IMR-90 (cell line): ENCODE measurements at regions not wholly inside any gene's neighbourhood (a gene's known extent, or its start where the extent isn't known, plus 50 kb on each side); places are given as distances from the start of the nearest gene placed in this dataset.
"Not testable (repeated sequence)": the region's sequence is repeated elsewhere in the genome, so short reads cannot be mapped to it uniquely, and the experiment has no call there.

Experiments
- ATAC-seq: fragments of 200-7000 bp; cut with Tn5 transposase; 2 replicates; pipeline ENCODE4 v1.9.1; 2020; ENCODE audit warnings: low read depth, mild to moderate bottlenecking, moderate library complexity
- BruUV-seq: library from RNA; stranded (reverse); fragments of 400-500 nt; replicated peaks from 2 replicates; lab custom pipeline; 2021; lab: Mats Ljungman, UMichigan
- CTCF ChIA-PET: fragments of 300-600 bp; formaldehyde crosslinking; extraction: SDS; loops from one replicate; lab custom pipeline; 2021; ENCODE audit warnings: antibody characterized with exemption; lab: Yijun Ruan, JAX
- POLR2A ChIA-PET: fragments of 300-600 bp; sonication (Branson Sonifier 250); formaldehyde crosslinking; loops from one replicate; lab custom pipeline; 2022; ENCODE audit warnings: antibody characterized with exemption; ENCODE audit not compliant: unreplicated experiment; lab: Charles Lee
- DNase-seq: peaks from one replicate; pipeline ENCODE4 v3.0.0; 2013
- H2AFZ ChIP-seq: replicated peaks from 2 replicates; pipeline ENCODE3; 2013; ENCODE audit warnings: low read length, mild to moderate bottlenecking; ENCODE audit not compliant: poor library complexity
- H2AK5ac ChIP-seq: 2 replicates; pipeline ENCODE4 v1.6.1; 2013; ENCODE audit warnings: low read depth, low read length, inconsistent platforms
- H2AK9ac ChIP-seq: replicated peaks from 2 replicates; pipeline ENCODE3; 2013; ENCODE audit warnings: mild to moderate bottlenecking, low read depth, low read length, moderate library complexity; ENCODE audit not compliant: poor library complexity
- H2BK120ac ChIP-seq: 2 replicates; pipeline ENCODE4 v1.6.1; 2013; ENCODE audit warnings: low read depth, low read length, inconsistent platforms
- H2BK15ac ChIP-seq: 3 replicates; pipeline ENCODE4 v1.6.1; 2013; ENCODE audit warnings: low read depth, low read length, inconsistent platforms
- H2BK20ac ChIP-seq: 2 replicates; pipeline ENCODE4 v1.6.1; 2013; ENCODE audit warnings: low read depth, mild to moderate bottlenecking, inconsistent platforms, low read length, moderate library complexity
- H2BK5ac ChIP-seq: 2 replicates; pipeline ENCODE4 v1.6.1; 2013; ENCODE audit warnings: mild to moderate bottlenecking, low read depth, low read length, inconsistent platforms; ENCODE audit not compliant: poor library complexity, severe bottlenecking
- H3K14ac ChIP-seq: replicated peaks from 2 replicates; pipeline ENCODE4 v1.6.1; 2013; ENCODE audit warnings: low read depth, low read length, inconsistent platforms
- H3K18ac ChIP-seq: 2 replicates; pipeline ENCODE4 v1.6.1; 2013; ENCODE audit warnings: low read depth, low read length, control low read depth
- H3K23ac ChIP-seq: 2 replicates; pipeline ENCODE4 v1.6.1; 2013; ENCODE audit warnings: low read depth, low read length, inconsistent platforms
- H3K27ac ChIP-seq: 2 replicates; pipeline ENCODE4 v1.5.1; 2013; ENCODE audit warnings: mild to moderate bottlenecking, control low read depth, low read length; ENCODE audit not compliant: insufficient read depth
- H3K27me3 ChIP-seq: 2 replicates; pipeline ENCODE4 v1.6.1; 2013; ENCODE audit warnings: low read length; ENCODE audit not compliant: control insufficient read depth, insufficient read depth
- H3K36me3 ChIP-seq: 2 replicates; pipeline ENCODE4 v1.6.1; 2013; ENCODE audit warnings: low read length, mixed read lengths; ENCODE audit not compliant: control insufficient read depth, insufficient read depth
- H3K4ac ChIP-seq: 2 replicates; pipeline ENCODE4 v1.6.1; 2013; ENCODE audit warnings: low read depth, low read length, inconsistent platforms
- H3K4me1 ChIP-seq: 2 replicates; pipeline ENCODE4 v1.6.1; 2013; ENCODE audit warnings: low read length, mixed read lengths; ENCODE audit not compliant: control insufficient read depth, insufficient read depth
- H3K4me2 ChIP-seq: 2 replicates; pipeline ENCODE4 v1.6.1; 2013; ENCODE audit warnings: low read depth, mild to moderate bottlenecking, control low read depth, low read length, moderate library complexity
- H3K4me3 ChIP-seq: 2 replicates; pipeline ENCODE4 v1.5.1; 2013; ENCODE audit warnings: low read depth, mild to moderate bottlenecking, control low read depth, low read length, moderate library complexity; ENCODE audit not compliant: insufficient read depth
- H3K56ac ChIP-seq: 2 replicates; pipeline ENCODE4 v1.6.1; 2013; ENCODE audit warnings: low read length, inconsistent platforms; ENCODE audit not compliant: insufficient read depth; ENCODE audit errors: extremely low read depth
- H3K79me1 ChIP-seq, 2 experiments: 2 replicates each; pipeline ENCODE4 v1.6.1; 2013; ENCODE audit warnings: low read length in 2 of 2, inconsistent platforms in 1 of 2, low read depth in 1 of 2
- H3K9ac ChIP-seq: 2 replicates; pipeline ENCODE4 v1.6.1; 2013; ENCODE audit warnings: low read depth, low read length, control low read depth
- H3K9me1 ChIP-seq: 2 replicates; pipeline ENCODE4 v1.6.1; 2013; ENCODE audit warnings: low read length, inconsistent platforms; ENCODE audit not compliant: insufficient read depth
- H3K9me3 ChIP-seq: 2 replicates; pipeline ENCODE4 v1.6.1; 2013; ENCODE audit warnings: low read length; ENCODE audit not compliant: control insufficient read depth, insufficient read depth
- H4K20me1 ChIP-seq: 2 replicates; pipeline ENCODE4 v1.6.1; 2013; ENCODE audit warnings: low read length, inconsistent platforms; ENCODE audit not compliant: insufficient read depth
- H4K5ac ChIP-seq: 2 replicates; pipeline ENCODE4 v1.6.1; 2013; ENCODE audit warnings: mild to moderate bottlenecking, low read depth, low read length, control low read depth
- H4K8ac ChIP-seq, 2 experiments: 2 replicates each; pipeline ENCODE4 v1.6.1; 2013; ENCODE audit warnings: low read depth in 2 of 2, low read length in 2 of 2, control low read depth in 1 of 2, inconsistent platforms in 1 of 2
- H4K91ac ChIP-seq: 2 replicates; pipeline ENCODE4 v1.6.1; 2013; ENCODE audit warnings: low read depth, low read length, inconsistent platforms; ENCODE audit not compliant: insufficient read depth
- BHLHE40 ChIP-seq: fragments of 150-350 bp; IDR thresholded peaks from 2 replicates; pipeline ENCODE4 v1.6.1; 2016; ENCODE audit warnings: mild to moderate bottlenecking, low read depth, low read length
- WGBS, 2 experiments: methylation state at CpG; one replicate each; pipeline versions ENCODE4 v1.1.5 to v1.1.7; 2013; ENCODE audit warnings: missing lambda C conversion rate in 2 of 2; ENCODE audit not compliant: insufficient read length in 1 of 2; ENCODE audit errors: extremely low coverage in 2 of 2; 5-methylcytosine and 5-hydroxymethylcytosine counted together
- dilution Hi-C: fragments of 300-500 bp; cut with HindIII; formaldehyde crosslinking; loops from one replicate; pipeline ENCODE4 v1.14.3; 2018; ENCODE audit warnings: low sequenced_read_pairs; ENCODE audit not compliant: unreplicated experiment
- in situ Hi-C: fragments of 300-500 bp; cut with MboI; formaldehyde crosslinking; loops from 3 replicates; pipeline ENCODE4 v1.14.3; 2019; ENCODE audit warnings: low sequenced_read_pairs, inconsistent platforms, mixed read lengths
- intact Hi-C: fragments of 100-400 bp; cut with micrococcal nuclease; formaldehyde crosslinking; loops from 2 replicates; pipeline ENCODE4 v1.10.0; 2022

DNA sequence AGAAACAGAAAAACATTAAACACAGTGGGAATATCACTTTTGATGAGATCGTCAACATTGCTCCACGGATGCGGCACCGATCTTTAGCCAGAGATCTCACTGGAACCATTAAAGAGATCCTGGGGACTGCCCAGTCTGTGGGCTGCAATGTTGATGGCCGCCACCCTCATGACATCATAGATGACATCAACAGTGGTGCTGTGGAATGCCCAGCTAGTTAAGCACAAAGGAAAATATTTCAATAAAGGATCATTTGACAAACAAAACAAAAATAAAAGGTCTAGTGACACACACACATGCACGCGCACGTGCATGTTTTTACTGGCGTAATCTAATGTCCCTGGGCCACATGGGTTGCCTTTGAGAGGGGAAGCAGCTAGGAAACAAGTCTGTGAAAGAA is 78.4 kb upstream of the PIM1 start:
- Histone ChIP-seq H3K18ac (peak overlapping the region; percentile 18; the same call in 1 of the 2 replicates), H4K8ac (peak overlapping the region; percentile 24 to 56; a peak in 1 of 4 replicates), H4K91ac (peak overlapping the region; percentile 32; the same call in 1 of the 2 replicates), H2BK15ac (peak overlapping the region; percentile 71; the same call in 1 of the 3 replicates)
- H2BK20ac ChIP-seq, H3K4me3 ChIP-seq, H3K56ac ChIP-seq, in situ Hi-C loops, dilution Hi-C loops, H3K4ac ChIP-seq, POLR2A ChIA-PET, H3K9ac ChIP-seq, ATAC-seq, H3K36me3 ChIP-seq, H2AK5ac ChIP-seq, intact Hi-C loops, H3K4me2 ChIP-seq, BruUV-seq, H3K14ac ChIP-seq, H4K5ac ChIP-seq, H3K4me1 ChIP-seq, H2AK9ac ChIP-seq, H3K9me3 ChIP-seq, H3K79me1 ChIP-seq, H3K27me3 ChIP-seq, H3K9me1 ChIP-seq, H3K23ac ChIP-seq, H4K20me1 ChIP-seq, H3K27ac ChIP-seq, H2BK120ac ChIP-seq, H2BK5ac ChIP-seq, H2AFZ ChIP-seq: not testable (repeated sequence)
- CTCF ChIA-PET, result interaction anchor here (0.6 kb wide), 1 partner anchor 1597 kb away, joined by 3 read pairs; no protein-coding TSS in a partner anchor
- DNase-seq, result peak; percentile 69
- peak; percentile 77 for TF ChIP-seq BHLHE40
- no CpG with 5 or more reads among the region's 9 CpGs for WGBS, 2 experiments
